ENCODE measurements at regions not wholly inside any gene's neighbourhood (a gene's known extent, or its start where the extent isn't known, plus 50 kb on each side); places are given as distances from the start of the nearest gene placed in this dataset.

- H3K4me3 ChIP-seq: no peak overlapping the region
- no peak overlapping the region for H3K27ac ChIP-seq
Observed at GRCh38 chr5:173443971-173444370, 115.8 kb upstream of the STC2 start.

- Histone ChIP-seq H3K4me3 (no peak overlapping the region), H3K27ac (no peak overlapping the region)
Observed at GRCh38 chr5:173441053-173441628, 112.9 kb upstream of the STC2 start.

DNA sequence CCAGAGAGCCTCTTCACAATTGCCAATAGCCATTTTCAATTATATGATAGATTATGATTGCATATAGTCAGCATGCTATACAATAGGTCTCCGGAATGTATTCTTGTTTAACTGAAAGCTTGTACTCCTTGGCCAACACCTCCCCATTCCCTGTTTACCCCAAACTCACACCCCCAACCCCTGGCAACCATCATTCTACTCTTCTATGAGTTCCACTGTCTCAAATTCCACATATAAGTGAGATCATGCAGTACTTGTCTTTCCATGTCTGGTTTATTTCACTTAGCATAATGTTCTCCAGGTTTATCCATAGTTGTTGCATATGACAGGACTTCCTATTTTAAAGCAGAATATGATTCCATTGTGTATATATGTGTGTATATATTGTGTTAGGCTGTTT, 110.7 kb upstream of the STC2 start:
- no peak overlapping the region for H3K27ac ChIP-seq
- H3K4me3 ChIP-seq: no peak overlapping the region

DNA sequence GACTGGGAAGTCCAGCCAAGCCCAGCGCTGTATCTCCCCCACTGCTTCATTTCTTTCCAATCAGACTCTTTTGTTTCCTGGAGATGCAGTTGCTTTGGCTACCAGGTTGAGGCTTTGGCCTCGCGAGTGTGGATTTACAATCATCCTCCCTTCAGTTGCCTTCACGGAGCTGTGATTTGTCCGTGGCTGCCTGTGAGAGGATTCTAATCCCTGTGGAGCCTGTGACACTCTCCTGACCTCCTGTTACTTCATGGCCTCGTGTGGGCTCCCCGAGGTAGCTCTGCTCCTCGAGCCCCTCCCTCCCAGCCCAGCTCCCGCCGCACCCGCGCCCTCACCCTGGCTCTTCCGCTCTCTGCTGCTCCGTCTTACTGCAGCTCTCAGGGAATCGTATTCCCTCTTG, 107.2 kb upstream of the STC2 start:
- Histone ChIP-seq H3K4me3 (no peak overlapping the region), H3K27ac (peak overlapping the region in 3 of 21 experiments; percentile 1 to 35 (median 6))

DNA sequence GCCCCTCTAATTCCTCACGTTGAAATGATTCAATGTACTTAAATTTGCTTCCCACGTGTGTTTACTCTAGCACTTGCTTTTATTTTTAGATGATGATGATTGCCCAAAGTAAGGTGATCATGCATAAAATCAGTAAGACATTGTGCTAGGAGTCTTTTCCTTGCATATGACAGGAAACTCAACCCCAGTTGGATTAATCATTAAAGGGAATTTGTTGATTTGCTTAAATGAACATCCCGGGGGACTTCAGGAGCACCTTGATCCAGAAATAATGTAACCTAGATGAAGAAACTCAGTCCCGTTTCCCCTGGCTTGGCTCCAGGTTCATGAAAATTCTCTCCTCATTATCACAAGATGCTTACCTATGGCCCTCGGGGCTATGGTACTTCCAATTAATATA, 106.1 kb upstream of the STC2 start:
- H3K27ac ChIP-seq: no peak overlapping the region
- no peak overlapping the region for H3K4me3 ChIP-seq

- Histone ChIP-seq H3K4me3 (no peak overlapping the region), H3K27ac (no peak overlapping the region)
Observed at GRCh38 chr5:173430394-173430793, 102.2 kb upstream of the STC2 start.

- H3K4me3 ChIP-seq: no peak overlapping the region
- no peak overlapping the region for H3K27ac ChIP-seq
Observed at GRCh38 chr5:173429489-173430150, 101.4 kb upstream of the STC2 start.

DNA sequence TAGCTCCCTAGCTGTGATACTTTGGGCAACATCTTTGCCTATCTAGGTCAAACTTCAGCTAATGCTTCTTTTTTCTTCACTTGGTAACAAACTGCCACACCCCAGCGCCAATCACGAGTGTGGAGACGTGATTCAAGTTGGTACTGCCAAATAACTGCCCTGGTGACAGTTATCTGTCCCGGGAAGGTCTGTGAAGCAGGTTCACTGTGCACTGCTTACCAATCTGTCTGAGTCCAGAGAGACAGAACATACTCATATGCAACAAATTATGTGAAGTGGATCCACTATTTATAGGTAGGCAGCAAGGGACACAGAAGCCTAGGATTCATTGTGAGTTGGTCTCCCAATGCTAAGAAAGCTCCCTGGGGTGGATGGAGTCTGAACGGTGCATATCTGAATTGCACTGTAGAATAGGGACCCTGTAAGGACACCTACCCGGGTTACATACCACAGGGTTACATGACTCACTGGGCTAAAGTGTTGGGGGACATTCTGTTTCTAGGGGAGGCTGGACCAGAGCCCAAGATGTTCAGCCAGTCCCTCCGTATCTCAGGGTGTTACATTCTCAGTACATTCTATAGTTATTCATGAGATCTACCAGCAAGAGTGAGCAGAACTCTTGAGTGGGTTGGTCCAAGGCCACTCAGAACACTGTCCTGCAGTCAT, 95.4 kb upstream of the STC2 start:
- no peak overlapping the region for H3K4me3 ChIP-seq
- no peak overlapping the region for H3K27ac ChIP-seq

DNA sequence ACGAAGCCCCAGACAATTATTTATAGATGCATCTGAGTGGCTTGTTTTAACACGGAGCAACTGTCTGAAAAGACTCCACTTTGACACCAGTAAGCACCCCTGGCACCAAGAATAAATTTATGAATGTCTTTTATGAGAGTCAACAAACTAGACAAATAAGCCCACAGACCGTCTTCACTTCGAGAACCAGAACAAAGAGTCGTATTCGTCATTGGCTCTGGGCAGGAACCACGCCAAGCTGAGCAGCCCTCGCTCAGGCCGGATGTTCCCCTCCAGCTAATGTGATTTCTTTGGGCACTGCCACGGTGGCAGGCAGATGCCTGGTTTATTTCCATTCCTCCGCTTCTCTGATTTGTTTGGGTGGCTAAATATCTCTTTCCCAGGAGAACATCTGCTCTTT, 91.9 kb upstream of the STC2 start:
- no peak overlapping the region for H3K4me3 ChIP-seq

DNA sequence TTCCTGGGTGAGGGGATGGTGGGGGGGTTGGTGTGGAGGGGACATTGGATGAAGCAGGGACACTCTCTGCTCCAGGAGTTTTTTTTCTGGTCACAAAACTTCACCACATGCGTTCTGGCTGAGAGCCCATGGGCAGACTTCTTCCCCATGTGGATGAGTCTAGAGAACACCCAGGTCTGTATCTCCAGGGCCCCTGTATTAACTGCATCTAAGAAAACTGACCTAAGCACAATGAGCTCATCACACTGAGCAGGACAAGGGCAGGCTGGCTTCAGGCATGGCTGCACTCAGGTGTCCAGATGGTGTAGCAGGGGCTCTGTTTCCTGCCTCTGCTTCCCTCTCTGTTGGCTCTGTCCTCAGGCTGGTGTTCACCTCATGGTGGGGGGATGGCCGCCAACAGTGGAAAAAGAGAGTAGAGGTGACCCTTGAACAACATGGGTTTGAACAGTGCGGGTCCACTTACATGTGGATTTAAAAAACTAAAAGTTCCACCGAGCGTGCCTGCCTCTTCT, 85.3 kb upstream of the STC2 start:
- no peak overlapping the region for H3K4me3 ChIP-seq

More for the DNA sequence above, 91.9 kb upstream of the STC2 start:
- H3K27ac ChIP-seq: no peak overlapping the region

DNA sequence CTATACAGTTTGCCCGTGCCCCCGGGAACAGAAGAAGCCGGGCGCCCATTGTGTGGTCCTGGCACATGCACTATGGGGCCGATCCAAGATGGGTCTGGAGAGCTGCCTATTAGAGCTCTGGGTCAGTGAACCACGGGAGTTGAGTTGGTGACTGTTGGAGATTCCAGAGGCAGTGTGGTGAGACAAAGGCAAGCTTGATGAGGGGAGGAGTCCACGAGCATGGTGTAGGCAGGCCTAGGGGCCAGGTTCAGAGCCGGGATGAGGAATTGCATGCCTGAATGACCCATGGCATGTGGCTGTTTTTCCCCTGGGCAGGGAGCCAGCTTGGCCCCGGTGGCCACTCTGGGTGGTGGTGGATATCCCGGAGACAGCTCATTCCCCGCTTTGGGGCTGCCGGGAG, 84.4 kb upstream of the STC2 start:
- no peak overlapping the region for H3K27ac ChIP-seq
- no peak overlapping the region for H3K4me3 ChIP-seq

More for the DNA sequence above, 85.3 kb upstream of the STC2 start:
- no peak overlapping the region for H3K27ac ChIP-seq

DNA sequence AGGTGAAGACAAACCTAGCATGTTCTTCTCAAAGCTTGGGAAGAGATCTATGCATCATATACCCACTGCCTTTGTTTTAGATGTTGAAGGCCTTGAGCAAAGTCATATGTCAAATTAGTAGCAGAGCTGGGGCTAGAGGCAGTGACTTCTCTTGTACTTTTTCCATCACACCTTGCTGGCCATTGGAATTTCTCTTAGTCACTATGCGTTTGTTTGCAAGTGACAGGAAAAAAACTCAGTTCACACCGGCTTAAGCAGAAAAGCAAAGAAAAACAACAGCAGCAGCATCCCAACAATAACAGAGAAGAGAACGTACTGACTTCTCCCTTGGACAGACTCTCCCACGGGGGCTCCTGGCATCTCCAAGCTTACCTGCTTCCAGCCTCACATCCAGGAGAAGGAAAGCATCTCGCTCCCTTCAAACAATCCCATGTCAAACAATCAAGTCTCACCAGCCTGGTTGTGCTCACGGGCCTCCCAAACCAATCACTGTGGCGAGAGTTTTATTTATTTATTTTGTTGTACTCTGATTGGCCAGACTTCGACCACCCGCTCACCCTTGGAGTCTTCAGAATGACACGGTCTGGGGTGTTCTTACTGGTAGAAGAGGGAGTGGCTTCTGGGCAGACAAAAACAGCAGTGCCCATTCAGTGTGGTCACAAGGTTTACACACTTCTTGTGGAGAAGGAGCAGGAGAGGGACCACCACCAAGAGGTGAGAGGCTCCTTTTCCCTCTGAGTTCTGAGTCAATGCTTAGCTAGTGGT, 83.8 kb upstream of the STC2 start:
- no peak overlapping the region for H3K4me3 ChIP-seq
- H3K27ac ChIP-seq: no peak overlapping the region

DNA sequence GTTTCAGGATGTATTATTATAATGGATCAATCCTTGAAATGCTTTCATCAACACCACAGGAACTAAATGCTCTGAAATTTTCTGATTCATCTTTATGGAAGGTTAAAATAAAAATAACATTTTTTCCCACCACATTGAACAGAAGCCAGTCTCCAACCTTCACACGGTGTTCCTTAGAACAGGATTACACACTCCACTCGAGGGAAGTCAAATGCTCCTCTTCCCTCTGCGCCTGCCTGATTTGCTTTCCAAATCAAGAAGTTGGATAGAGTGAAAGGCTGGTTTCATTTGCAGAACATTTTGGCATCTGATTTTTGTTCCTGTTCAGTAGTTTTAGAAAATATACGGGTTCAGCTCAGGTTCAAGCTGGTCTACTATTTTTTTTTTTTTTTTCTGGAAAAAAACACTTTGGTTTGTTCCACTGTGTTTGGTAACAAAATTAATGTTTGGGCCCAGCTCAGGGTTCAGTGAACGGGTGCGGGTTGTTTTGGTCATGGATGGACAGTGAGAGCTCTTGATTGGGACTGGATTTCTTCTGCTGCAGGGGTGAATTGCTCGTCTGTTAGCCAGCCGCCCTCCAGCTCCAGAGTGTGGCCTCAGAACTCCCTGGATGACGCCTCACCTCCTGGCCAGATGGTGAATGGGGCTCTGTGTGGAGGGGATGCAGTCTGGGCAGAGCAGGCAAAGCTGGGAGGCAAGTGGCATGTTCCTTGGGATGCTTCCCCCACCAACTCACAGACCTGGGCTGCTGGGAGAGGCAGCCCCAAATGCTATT, 82.4 kb upstream of the STC2 start:
- Histone ChIP-seq H3K4me3 (no peak overlapping the region), H3K27ac (no peak overlapping the region)

- Histone ChIP-seq H3K27ac (no peak overlapping the region), H3K4me3 (no peak overlapping the region)
Observed at GRCh38 chr5:173408946-173409345, 80.7 kb upstream of the STC2 start.

DNA sequence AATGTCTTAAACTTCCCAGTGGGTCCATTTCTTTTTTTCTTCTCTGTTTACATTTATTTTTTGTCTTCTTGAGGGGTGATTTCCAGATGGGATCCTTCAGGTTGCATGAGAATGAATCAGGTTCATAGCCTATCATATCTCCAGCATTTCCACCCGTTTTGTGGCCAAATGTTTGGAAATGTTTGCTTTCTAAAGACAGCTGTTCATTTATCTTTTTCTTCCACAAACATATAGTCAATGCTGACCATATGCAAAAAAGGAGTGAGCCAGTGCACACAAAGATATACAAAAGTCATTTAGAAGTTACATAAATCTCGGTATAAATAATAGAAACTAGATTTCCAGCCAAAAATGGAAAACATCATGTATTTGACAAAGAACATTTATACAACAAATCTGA, 71.6 kb upstream of the STC2 start:
- Histone ChIP-seq H3K27ac (no peak overlapping the region), H3K4me3 (no peak overlapping the region)

DNA sequence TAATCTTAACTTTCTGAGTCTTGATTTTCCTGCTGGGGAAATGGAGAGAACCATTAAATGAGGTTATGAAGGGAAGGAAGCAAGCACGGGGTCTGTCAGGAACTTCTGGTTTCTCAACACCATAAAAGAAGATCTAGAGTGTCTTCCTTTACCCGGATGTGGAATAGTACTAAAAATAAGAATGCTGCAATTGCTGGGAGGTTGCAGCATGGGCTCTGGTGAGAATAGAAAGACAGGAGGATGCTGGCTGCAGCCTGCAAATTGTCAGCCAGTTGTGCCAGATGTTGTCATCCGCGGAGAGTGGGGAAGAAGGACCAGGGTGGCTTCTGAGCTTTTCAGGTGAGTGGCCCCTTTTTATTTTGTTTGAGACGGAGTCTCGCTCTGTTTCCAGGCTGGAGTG, 69.3 kb upstream of the STC2 start:
- H3K4me3 ChIP-seq: no peak overlapping the region

GRCh38 chr5:173396311-173396993, 68.2 kb upstream of the STC2 start:
- H3K4me3 ChIP-seq: no peak overlapping the region
- H3K27ac ChIP-seq: peak overlapping the region in 3 of 21 experiments; percentile 6 to 61 (median 38)

More for the DNA sequence above, 69.3 kb upstream of the STC2 start:
- peak overlapping the region in 1 of 21 experiments; percentile 38 for H3K27ac ChIP-seq

GRCh38 chr5:173395933-173396308, 67.7 kb upstream of the STC2 start:
- Histone ChIP-seq H3K4me3 (no peak overlapping the region), H3K27ac (no peak overlapping the region)
